ENCODE measurements at regions not wholly inside any gene's neighbourhood (a gene's known extent, or its start where the extent isn't known, plus 50 kb on each side); places are given as distances from the start of the nearest gene placed in this dataset.

- TF ChIP-seq NRF1 (IDR thresholded peaks at IDR 0.05; ENCODE audit: low read depth, low read length) (no peak), CHD2 (IDR thresholded peaks at IDR 0.05; ENCODE audit: low read length) (no peak), RXRA (IDR thresholded peaks at IDR 0.05; ENCODE audit: insufficient read depth, low read depth, low read length) (no peak), CBX5 (IDR thresholded peaks at IDR 0.05; ENCODE audit: low read depth, low read length) (no peak), SP2 (IDR thresholded peaks at IDR 0.05; ENCODE audit: low read length) (no peak), BACH1 (IDR thresholded peaks at IDR 0.05; ENCODE audit: low read length) (no peak), NANOG (IDR thresholded peaks at IDR 0.05; ENCODE audit: insufficient read depth, low read depth, low read length, poor library complexity, severe bottlenecking) (no peak), CHD1 (IDR thresholded peaks at IDR 0.05; ENCODE audit: low read depth, low read length) (no peak), USF2 (IDR thresholded peaks at IDR 0.05; ENCODE audit: low read length) (no peak), JUND (IDR thresholded peaks at IDR 0.05; ENCODE audit: low read length) (no peak), BCL11A (IDR thresholded peaks at IDR 0.05; ENCODE audit: low read depth in 2 of 2, low read length in 2 of 2) (no peak)
Measured at GRCh38 chr4:166518776-166519175, 645.7 kb downstream of the TLL1 start (continued).
